CD4-positive, alpha-beta T cell treated with Interleukin-1 beta for 1 hour (primary cell): ENCODE measurements at regions not wholly inside any gene's neighbourhood (a gene's known extent, or its start where the extent isn't known, plus 50 kb on each side); places are given as distances from the start of the nearest gene placed in this dataset.
"Not testable (repeated sequence)": the region's sequence is repeated elsewhere in the genome, so short reads cannot be mapped to it uniquely, and the experiment has no call there.

ENCODE experiments used
- DNase-seq, 2 donors: peaks; one replicate each; pipeline ENCODE4 v3.0.0-alpha.2; 2020 to 2022

DNA sequence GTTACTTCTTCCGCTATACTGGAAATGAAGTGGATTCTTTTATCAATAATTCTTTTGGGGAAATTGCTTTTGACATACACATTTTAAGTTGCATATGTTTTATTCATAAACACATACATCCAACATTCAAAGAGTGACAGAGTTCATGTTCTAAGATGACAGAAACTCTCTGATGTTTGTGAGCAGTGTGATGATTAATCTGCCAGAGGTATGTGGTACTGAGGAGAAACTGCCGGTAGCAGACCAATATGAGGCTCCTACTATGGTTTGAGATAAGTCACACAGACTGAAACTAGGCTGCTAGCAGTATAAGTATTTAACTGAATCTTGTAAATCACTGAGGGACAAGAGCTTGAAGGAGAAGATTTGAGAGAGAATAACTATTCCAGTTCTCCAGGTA lies 524.1 kb upstream of the SEMA3D start:
- DNase-seq: no peak

DNA sequence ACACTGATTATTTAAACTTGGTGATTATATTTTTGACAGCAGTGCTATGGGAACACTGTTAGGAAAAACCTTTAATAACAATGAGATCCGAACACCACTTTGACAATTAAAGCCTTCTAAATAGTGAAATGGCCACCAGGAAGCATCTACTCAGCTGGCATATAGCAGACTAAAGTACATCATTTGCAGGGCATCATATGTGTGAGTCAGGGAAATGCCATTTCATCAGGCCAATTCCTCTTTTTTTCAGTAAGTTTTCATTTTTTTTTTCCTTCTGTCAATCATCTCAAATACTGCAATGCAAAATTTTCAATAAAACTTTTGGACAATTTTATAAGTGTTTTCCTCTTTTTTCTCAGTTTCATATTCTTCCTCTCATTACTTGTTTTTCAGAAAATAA lies 521.4 kb upstream of the SEMA3D start:
- DNase-seq: no peak

DNA sequence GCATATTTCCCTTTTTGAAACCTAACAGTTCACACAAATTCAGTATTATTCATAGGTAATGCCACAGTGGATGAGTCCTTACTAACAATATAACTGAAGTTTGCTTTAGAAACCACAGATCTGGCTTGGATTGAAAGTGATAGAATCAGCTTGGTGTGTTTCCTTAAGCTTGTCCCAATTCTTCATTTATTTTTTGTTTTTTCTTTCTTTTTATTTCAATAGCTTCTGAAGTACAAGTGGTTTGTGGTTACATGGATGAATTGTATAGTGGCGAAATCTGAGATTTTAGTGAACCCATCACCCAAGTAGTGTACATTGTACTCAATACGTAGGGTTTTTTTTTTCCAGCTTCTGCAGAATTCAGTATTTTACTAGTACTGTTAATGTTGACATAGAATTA lies 518.2 kb upstream of the SEMA3D start:
- DNase-seq: no peak

DNA sequence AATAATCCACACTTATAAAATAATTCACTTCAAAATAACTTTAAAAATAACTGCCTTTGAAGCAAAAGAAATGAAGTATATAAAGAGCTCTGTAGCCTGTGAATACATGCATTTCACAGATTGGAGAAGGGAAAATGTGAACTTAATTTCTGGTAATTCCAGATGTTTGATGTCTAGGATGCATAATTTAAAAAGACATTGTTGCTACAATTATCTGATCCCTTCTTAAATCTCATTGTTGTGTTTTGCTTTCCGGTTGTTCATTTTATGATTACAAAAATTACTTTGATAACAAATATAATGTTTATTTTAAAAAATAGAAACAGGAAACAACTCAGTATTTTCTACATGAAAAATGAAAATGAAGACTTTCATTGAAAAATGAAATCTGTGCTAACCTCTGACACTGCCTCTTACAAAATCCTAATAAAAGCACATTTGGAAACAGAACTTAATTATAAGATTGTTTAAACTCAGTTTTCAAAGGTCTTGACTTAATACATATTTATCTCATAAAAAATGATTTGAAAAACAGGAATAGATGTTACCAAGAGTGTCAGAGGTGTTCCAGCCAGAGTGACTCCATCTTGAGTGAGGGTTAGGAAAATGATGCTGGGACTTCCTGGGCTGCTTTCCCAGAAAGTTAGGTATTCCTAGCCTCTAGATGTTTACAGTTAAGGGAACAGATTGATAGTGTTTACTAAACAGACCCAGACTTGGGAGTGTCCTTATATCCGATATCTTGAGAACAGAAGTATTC lies 516.6 kb upstream of the SEMA3D start:
- no peak for DNase-seq

DNA sequence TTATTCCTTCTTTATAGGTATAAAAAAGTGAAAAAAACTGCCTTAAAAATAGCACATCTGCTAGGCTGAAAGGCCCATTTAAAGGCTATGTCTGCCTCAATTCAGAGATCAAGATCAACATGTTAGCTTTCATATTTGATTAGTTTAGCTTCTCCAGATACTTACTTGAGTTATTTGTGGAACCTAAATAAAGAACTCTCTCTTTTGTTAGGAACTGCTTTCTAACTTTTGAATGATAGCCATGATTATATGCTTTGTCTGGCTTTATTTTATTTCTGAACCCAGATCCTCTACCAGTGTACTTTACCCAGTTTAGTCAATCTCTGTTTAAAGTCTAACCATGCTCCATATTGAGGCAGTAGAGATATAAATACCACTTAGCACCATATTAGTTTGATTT lies 515.5 kb upstream of the SEMA3D start:
- no peak for DNase-seq

DNA sequence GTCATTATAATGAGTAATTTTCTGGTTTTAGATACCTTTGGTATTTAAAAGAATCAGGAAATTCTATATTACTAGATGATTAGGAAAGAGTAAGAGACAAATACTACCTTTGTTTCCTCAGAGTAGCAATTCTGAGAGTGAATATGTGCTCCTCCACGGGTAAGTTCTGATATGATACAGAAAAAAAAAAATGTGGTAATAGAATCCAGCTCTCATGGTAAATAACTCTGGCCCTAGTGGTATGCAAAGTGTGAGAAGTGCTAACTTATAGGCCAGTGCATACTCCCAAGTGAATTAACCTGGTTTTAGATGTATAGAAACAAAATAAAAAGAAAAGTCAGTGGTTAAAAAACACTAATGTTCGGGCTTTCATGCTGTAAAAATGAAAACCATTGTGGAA lies 512.6 kb upstream of the SEMA3D start:
- no peak for DNase-seq

DNA sequence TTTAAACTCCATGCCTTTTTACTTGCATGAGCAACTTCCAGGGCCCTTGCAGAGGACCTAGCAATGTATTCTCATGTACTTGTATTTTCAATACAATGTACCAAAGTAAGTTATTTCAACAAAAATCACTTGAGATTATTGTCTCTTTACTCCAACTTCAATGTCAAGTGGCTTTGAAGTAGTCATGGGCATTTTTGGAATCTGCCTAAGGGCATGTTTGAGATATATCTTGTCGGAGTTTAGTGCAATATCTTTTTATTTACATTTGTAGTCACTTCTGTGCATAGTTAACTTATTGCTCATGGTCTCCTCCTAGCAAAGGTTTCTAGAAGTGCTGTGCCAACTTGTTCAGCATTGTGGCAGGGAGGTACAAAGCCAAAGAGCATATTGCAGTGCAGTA lies 508.7 kb upstream of the SEMA3D start:
- no peak for DNase-seq

DNA sequence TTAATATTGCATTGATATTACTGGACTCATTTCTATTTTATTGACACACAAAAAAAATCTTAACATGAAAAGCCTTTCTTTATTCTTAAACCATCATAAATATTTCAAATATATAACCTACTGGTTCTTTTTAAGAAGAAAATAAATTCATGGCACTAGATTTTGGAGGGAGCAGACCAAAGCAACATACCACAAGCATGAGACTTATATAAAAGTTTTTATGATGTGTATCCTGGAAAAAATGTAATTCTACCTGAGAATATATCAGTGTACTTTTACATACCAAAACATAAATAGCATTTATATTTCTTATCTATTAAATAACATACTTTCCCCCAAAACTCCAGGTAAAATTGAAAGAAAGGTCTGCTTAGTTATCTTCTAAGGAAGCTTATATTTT lies 508.2 kb upstream of the SEMA3D start:
- no peak for DNase-seq

DNA sequence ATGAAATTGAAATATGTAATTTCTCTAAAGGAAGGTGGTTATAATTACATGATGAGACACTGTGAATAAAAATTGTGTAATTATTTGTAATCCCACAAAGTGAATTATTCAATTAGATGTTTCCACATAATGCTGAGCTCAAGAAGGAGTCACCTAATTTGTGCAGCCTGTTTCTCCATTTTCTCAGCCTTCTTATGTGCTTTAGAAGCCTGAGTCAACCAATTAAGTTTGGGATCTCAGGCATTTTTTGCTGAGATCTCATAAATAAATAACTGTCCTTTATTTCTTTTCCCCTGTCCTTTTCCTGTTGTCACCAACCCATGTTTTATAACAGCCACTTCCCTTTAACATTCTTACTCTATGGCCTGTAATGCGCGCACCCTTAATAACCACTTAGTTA lies 506.5 kb upstream of the SEMA3D start:
- no peak for DNase-seq

DNA sequence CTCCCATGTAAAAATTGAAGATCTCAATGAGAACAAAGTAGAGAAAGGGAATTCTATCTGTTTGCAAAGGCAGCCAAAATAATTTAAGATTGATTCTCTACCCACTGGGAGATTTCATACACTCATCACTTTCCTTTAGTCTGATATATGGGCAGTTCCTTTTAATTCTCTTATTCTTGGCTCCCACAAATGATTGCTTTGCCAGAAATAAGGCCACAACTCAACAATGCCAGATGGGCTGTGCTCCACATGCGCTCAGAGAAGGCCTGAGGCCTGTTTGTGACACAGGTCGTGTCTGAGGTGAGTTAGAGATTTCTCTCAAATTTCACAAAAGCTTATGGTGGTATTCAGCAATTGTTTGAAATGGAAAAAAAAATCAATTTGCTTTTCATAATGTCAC lies 501.9 kb upstream of the SEMA3D start:
- no peak for DNase-seq

DNA sequence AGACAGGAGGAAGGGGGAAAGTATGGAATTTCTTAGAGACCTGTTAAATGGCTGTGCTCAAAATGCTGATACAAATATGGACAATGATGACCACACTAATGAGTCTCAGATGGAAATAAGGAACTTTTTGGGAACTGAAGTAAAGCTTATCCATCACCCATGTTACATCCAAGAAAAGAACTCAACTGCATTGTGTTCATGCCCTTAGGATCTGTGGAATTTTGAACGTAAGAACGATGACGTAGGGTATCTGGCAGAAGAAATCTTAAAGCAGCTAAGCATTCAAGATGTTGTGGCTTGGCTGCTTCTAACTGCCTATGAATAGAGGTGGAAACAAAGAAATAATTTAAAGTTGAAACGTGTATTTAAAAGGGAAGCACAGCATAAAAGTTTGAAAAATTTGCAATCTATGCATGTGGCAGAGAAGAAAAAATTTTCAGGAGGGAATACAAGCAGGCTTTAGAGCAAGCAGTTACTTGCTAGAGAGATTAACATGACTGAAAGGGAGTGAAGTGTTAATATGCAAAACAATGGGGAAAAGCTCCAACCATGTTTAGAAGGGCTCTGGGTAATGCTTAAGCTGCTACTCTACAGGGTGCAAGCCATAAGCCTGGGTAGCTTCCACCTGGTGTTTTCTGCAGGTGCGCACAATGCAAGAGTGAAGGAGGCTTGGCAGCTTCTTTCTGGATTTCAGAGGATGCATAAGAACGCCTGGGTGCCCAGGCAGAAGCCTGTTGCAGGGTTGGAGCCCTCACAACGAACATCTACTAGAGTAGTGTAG lies 499.7 kb upstream of the SEMA3D start:
- DNase-seq: no peak

DNA sequence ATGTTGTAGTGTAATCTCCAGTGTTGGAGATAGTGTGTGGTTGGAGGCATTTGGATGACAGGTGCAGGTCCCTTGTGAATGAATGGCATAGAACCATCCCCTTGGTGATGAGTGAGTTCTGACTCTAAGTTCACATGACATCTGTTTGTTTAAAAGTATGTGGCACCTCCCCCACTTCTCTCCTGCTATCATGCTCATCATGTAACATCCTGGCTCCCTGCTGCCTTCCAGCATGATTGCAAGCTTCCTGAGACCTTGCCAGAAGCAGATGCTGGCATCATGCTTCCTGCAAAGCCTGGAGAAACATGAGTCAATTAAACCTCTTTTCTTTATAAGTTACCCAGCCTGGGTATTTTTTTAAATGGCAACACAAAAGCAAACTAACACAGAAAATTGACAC lies 499.0 kb upstream of the SEMA3D start:
- DNase-seq: no peak

DNA sequence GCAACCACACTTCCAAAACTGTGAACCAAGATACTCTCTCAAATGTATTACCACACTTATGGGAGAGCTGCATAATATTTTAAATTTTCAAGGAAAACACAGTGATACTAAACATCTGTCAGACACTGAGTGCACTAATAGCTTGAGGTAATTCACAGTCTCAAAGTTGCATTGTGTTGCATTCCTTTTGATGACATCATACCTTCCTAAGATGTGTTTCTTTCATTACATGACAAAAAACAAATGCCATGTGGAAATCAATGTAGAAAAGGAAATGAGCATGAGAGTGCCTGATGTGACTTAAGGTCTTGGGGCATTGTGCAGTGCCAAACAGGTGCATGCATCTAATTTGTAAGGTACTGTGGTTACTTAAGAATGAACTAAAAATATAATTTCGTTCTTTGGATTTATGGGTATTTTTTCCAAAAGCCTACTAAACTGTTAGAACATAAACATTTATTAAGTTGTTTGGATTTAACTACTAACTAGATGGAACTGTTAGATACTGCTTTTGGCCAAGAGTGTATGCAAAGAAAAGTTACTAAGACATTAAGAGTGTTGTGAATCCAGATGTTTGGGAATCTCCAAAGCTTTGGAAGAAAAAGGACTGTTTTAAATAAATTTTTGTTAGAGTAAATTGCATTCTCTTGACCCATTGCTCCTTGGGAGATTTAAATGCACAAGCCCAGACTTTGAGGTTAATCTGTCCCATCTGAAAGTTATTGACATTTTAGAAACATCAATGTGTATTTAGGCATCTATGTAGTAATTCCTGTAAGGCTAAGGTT lies 496.2 kb upstream of the SEMA3D start:
- no peak for DNase-seq

DNA sequence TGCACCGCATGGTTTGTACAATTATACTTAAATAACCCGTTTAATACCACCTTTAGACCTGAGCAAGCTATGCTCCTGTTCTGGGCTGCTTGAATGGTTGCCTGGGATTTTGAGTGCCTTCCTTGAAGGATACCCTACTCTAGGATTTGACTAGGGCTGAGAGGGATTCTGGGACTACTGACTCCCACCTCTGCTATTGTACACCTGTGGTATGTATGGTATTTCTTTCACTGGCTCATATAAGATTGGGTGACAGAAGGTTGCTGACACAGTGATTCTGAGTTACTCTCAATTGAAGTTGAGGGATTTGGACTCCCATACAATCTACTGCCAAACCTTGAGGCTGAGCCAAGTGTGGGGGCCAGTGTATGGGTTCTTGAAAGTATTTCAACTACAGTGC lies 494.4 kb upstream of the SEMA3D start:
- no peak for DNase-seq

DNA sequence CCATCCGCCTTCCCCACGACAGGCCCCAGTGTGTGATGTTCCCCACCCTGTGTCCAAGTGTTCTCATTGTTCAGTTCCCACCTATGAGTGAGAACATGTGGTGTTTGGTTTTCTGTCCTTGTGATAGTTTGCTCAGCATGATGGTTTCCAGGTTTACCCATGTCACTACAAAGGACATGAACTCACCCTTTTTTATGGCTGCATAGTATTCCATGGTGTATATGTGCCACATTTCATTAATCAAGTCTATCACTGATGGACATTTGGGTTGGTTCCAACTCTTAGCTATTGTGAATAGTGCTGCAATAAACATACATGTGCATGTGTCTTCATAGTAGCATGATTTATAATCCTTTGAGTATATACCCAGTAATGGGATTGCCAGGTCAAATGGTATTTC lies 488.2 kb upstream of the SEMA3D start:
- DNase-seq: not testable (repeated sequence)

DNA sequence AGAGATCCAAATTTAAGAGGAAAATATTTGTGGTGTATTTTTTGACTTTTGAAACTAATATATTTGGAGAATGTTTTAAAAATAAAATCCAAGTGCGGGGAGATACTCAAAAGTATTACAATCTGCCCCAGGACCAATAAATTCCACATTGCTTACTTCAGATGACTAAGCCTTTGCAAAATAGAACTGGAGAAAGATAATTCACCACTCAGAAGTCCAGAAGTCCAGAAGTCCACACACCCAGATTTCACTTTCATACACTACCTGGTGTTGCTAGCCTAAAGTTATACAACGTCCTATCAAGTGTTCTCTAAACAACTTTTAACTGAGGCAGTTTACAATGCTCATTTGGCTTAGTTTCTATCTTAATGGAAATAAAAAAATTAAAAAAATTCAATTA lies 487.0 kb upstream of the SEMA3D start:
- DNase-seq: no peak

DNA sequence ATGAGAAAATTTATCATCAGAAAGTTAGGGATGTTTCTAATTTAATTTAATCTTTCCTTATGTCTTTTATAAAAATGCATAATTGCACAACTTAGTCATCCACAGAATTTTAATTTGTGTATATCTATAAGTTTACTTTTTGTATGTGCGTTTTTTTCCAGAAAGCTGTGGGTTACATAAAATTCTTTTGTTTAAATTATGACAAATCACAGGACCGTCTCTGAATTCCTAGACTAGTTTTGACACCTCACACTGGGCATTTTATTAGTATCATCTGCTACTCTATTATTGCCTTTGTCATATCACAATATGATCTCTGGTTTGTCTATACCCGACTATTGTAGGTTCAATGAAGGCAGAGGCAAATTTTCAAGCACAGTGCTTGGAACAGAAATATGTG lies 482.4 kb upstream of the SEMA3D start:
- DNase-seq: no peak

DNA sequence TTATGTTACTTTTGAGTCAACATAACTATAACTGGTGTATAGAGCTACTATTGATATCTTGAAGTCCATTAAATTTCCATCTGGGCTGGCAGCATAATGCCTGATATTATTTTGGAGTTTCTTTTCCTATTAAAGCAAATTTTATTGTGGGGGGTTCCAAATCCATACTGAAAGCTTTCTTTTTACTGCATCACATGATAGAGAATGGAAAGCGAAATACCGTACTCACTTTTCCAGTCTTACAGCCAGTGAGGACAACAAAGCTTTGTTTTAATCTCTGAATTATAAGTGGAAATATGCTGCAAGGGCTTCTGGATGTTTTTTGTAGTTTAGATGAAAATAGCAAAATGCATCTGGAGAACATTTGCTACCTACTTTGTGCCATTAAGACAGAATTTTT lies 477.5 kb upstream of the SEMA3D start:
- no peak for DNase-seq

DNA sequence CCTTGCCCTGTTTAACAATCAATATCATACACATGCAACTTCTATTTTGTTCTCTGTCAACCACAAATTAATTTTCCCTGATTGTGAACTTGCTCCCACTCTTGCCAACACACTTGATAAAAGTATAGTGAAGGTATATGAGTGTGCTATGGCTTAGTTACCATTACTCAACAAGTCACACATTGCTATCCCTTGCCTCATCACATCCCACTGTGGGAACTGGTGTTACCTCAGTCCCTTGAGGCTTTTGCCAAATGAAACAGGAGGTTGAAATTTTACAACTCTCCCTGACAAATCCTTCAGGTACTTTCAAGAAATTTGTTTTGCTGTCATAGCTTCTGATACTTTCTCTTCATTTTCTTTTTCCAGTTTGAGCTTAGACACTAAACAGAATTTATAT lies 472.5 kb upstream of the SEMA3D start:
- no peak for DNase-seq

DNA sequence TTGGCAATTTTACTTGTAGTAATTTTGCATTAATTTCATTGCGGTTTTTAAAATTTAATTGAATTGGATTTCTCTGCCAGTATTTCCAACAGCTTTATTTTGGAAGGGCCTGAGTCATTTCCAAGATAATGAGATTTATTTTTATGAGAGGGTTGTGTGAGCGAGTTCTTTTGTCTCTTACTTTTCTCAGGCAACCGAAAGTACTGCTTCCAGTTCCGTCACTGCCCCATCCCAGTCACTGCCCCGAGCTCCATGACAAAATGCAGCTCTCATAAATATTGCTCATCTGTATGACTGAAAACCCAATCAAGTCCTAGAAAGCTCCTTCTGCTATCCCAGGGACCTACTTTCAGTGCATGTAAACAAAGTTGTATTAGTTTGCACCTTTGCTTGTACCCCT lies 468.4 kb upstream of the SEMA3D start:
- DNase-seq: no peak

DNA sequence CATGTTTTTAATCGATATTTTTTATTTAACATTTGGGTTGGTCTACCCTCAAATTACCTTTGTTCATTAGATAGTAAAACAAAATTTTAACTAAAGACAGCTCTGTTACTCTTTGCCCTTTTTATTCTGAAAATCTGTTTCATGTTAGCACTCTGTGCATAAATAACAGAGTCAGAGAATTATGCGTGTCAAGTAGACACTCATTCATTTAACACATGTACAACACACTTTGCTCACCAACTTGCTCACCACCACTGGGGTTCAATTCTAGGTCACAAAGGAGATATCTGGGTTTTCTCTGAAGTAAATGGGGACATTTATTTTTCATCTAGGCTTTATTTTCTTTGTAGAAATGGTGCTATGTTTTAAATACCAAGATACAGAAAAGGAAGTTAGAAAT lies 457.4 kb upstream of the SEMA3D start:
- no peak for DNase-seq

DNA sequence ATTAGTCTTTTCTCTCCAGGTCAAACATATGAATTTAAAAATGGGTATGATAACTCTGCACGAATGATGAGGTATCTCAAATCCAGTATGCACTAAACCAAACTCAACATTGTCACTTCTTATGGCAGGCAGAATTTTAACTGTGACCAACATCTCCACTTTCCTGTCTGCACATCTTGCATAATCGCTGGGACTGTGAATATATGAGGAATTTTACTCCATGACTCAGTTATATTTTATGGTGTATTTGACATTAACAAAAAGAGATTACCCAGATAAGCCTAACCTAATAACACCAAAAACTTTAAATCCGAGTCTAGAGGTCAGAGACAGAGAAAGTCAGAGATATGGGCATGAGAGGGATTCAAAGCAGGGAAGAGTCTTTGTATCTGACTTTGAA lies 454.5 kb upstream of the SEMA3D start:
- no peak for DNase-seq

DNA sequence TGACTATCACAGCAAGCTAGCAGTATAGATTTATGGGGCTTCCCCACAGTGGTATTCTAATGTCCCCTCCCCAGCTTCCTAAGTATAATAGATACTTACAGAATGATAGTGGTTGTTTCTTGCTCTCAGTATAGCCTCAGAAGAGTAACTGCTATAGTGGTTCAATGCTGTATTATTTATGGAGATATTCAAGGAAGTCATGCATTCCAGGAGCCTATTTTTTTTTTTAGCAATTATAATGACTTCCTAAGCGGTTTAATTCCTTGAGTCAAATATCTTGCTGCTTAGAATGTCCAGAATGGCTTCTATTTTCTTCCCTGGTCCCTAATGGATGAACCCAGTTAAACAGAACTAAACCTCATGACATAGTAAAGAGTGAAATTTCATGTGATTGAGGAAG lies 451.5 kb upstream of the SEMA3D start:
- DNase-seq: no peak

DNA sequence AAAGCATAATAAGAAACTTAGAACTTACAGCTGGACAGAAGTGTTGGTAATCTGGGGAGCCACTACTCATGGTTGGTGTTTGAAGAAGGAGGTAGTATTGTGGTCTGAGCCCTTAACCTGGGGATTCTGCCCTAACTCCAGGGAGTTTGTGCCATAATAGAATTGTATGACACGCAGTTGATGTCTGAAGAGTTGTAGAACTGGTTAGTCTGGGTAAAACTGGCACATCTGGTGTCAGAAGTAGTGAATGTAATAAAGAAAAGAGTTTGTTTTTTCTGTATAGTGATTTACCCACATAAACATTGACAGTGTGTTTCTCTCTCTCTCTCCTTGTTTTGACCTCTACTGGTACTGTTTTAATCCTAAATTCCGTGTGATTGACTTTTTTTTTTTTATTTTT lies 448.1 kb upstream of the SEMA3D start:
- DNase-seq: no peak
